CD4-positive, alpha-beta memory T cell (primary cell): ENCODE measurements at regions not wholly inside any gene's neighbourhood (a gene's known extent, or its start where the extent isn't known, plus 50 kb on each side); places are given as distances from the start of the nearest gene placed in this dataset.

Source experiments
- CTCF ChIA-PET: fragments of 350-600 bp; sonication (Branson Sonifier 250); formaldehyde crosslinking; loops from one replicate; lab custom pipeline; 2021; ENCODE audit warnings: inconsistent platforms; ENCODE audit not compliant: partially characterized antibody; lab: Charles Lee
- POLR2A ChIA-PET: fragments of 350-600 bp; sonication (Branson Sonifier 250); formaldehyde crosslinking; loops from one replicate; lab custom pipeline; 2021; ENCODE audit not compliant: partially characterized antibody; lab: Charles Lee
- DNase-seq, 5 donors: peaks; one replicate each; pipeline versions ENCODE4 v3.0.0 to v3.0.0-alpha.2; 2020 to 2022; ENCODE audit warnings: mixed read lengths in 1 of 5
- H3K27ac ChIP-seq: one replicate; pipeline ENCODE4 v1.7.0; 2013; ENCODE audit warnings: low read depth, low read length
- H3K27me3 ChIP-seq: 2 replicates; pipeline ENCODE4 v1.7.0; 2013; ENCODE audit warnings: mild to moderate bottlenecking, low read length, moderate library complexity; ENCODE audit not compliant: insufficient read depth
- H3K36me3 ChIP-seq: 2 replicates; pipeline ENCODE4 v1.7.0; 2013; ENCODE audit warnings: mild to moderate bottlenecking, low read length, moderate library complexity; ENCODE audit not compliant: insufficient read depth
- H3K4me1 ChIP-seq: 2 replicates; pipeline ENCODE4 v1.7.0; 2013; ENCODE audit warnings: mild to moderate bottlenecking, low read length, moderate library complexity; ENCODE audit not compliant: insufficient read depth
- H3K4me3 ChIP-seq, 2 donors: one replicate each; pipeline ENCODE4 v1.7.0; 2013; ENCODE audit warnings: low read length in 2 of 2, mild to moderate bottlenecking in 1 of 2
- H3K9me3 ChIP-seq, 2 donors: one replicate each; pipeline ENCODE4 v1.7.0; 2013; ENCODE audit warnings: low read length in 2 of 2, control low read depth in 1 of 2; ENCODE audit not compliant: control insufficient read depth in 1 of 2
- H3K27ac Mint-ChIP-seq, 7 donors: one replicate each; pipeline ENCODE4 v1.8.0; 2020 to 2021; ENCODE audit warnings: mixed read lengths in 7 of 7, mild to moderate bottlenecking in 6 of 7, inconsistent platforms in 3 of 7, moderate library complexity in 3 of 7
- H3K27me3 Mint-ChIP-seq, 2 donors: one replicate each; pipeline ENCODE4 v1.8.0; 2020 to 2021; ENCODE audit warnings: mixed read lengths in 2 of 2
- H3K36me3 Mint-ChIP-seq, 2 donors: one replicate each; pipeline ENCODE4 v1.8.0; 2020 to 2021; ENCODE audit warnings: mixed read lengths in 2 of 2, inconsistent platforms in 1 of 2, mild to moderate bottlenecking in 1 of 2
- H3K4me1 Mint-ChIP-seq, 4 donors: one replicate each; pipeline ENCODE4 v1.8.0; 2020 to 2021; ENCODE audit warnings: mixed read lengths in 4 of 4, mild to moderate bottlenecking in 1 of 4
- H3K4me3 Mint-ChIP-seq, 8 donors: one replicate each; pipeline ENCODE4 v1.8.0; 2020 to 2021; ENCODE audit warnings: mixed read lengths in 8 of 8, mild to moderate bottlenecking in 7 of 8, moderate library complexity in 6 of 8, inconsistent platforms in 3 of 8
- H3K9me3 Mint-ChIP-seq, 8 donors: one replicate each; pipeline ENCODE4 v1.8.0; 2020 to 2021; ENCODE audit warnings: mixed read lengths in 8 of 8, mild to moderate bottlenecking in 5 of 8, inconsistent platforms in 3 of 8, moderate library complexity in 1 of 8
- intact Hi-C: fragments of 100-400 bp; cut with micrococcal nuclease; formaldehyde crosslinking; loops from one replicate; pipeline ENCODE4 v1.15.1; 2023

- DNase-seq = no peak
- POLR2A ChIA-PET = no interaction called here
Observed at GRCh38 chr7:31437250-31437865, 76.5 kb upstream of the ITPRID1 start.

GRCh38 chr7:31439165-31439564 is 74.7 kb upstream of the ITPRID1 start:
- no peaks in the 10 kb centered on the region for H3K4me1 ChIP-seq
- POLR2A ChIA-PET = no interaction called here
- Mint-ChIP-seq H3K4me3 (no peak overlapping the region), H3K27ac (no peak overlapping the region), H3K36me3 (no peaks in the 10 kb centered on the region), H3K27me3 (peaks cover 0 to 2% of the 10 kb centered on the region in 2 donors), H3K9me3 (peaks cover 0 to 9% (median 2%) of the 10 kb centered on the region in 8 donors), H3K4me1 (no peaks in the 10 kb centered on the region)
- intact Hi-C loops = no loop called here
- peaks cover 0 to 2% of the 10 kb centered on the region in 2 donors for H3K9me3 ChIP-seq
- DNase-seq = no peak
- CTCF ChIA-PET = no interaction called here
- no peaks in the 10 kb centered on the region for H3K27me3 ChIP-seq
- no peak overlapping the region for H3K27ac ChIP-seq
- H3K36me3 ChIP-seq = no peaks in the 10 kb centered on the region
- no peak overlapping the region for H3K4me3 ChIP-seq

More at GRCh38 chr7:31437250-31437865, 76.5 kb upstream of the ITPRID1 start:
- H3K36me3 Mint-ChIP-seq = no peaks in the 10 kb centered on the region
- H3K27me3 Mint-ChIP-seq = peaks cover 0 to 2% of the 10 kb centered on the region in 2 donors
- Histone ChIP-seq H3K4me1 (no peaks in the 10 kb centered on the region), H3K27me3 (no peaks in the 10 kb centered on the region), H3K4me3 (no peak overlapping the region), H3K36me3 (no peaks in the 10 kb centered on the region), H3K9me3 (no peaks in the 10 kb centered on the region), H3K27ac (no peak overlapping the region)
- H3K4me3 Mint-ChIP-seq = no peak overlapping the region
- intact Hi-C loops = no loop called here
- no peak overlapping the region for H3K27ac Mint-ChIP-seq
- peaks cover 0 to 9% (median 2%) of the 10 kb centered on the region in 8 donors for H3K9me3 Mint-ChIP-seq
- CTCF ChIA-PET = interaction anchor here (1.4 kb wide), 1 partner anchor 8 kb away, joined by 3 read pairs; no protein-coding TSS in a partner anchor
- H3K4me1 Mint-ChIP-seq = no peaks in the 10 kb centered on the region

- intact Hi-C loops = no loop called here
- peaks cover 0 to 10% (median 2%) of the 10 kb centered on the region in 8 donors for H3K9me3 Mint-ChIP-seq
- no peak overlapping the region for H3K27ac Mint-ChIP-seq
- Histone ChIP-seq H3K27ac (no peak overlapping the region), H3K27me3 (no peaks in the 10 kb centered on the region), H3K4me3 (no peak overlapping the region), H3K36me3 (no peaks in the 10 kb centered on the region), H3K9me3 (peaks cover 0 to 4% of the 10 kb centered on the region in 2 donors), H3K4me1 (no peaks in the 10 kb centered on the region)
- H3K4me1 Mint-ChIP-seq = no peaks in the 10 kb centered on the region
- H3K27me3 Mint-ChIP-seq = peaks cover 0 to 2% of the 10 kb centered on the region in 2 donors
- no peak for DNase-seq
- ChIA-PET POLR2A (no interaction called here), CTCF (no interaction called here)
- H3K36me3 Mint-ChIP-seq = no peaks in the 10 kb centered on the region
- H3K4me3 Mint-ChIP-seq = no peak overlapping the region
Observed at GRCh38 chr7:31440511-31440910, 73.4 kb upstream of the ITPRID1 start.

GRCh38 chr7:31442626-31443025 is 71.3 kb upstream of the ITPRID1 start:
- H3K9me3 Mint-ChIP-seq = peaks cover 0 to 5% (median 1%) of the 10 kb centered on the region in 8 donors
- H3K27ac Mint-ChIP-seq = no peak overlapping the region
- H3K4me1 Mint-ChIP-seq = no peaks in the 10 kb centered on the region
- POLR2A ChIA-PET = no interaction called here
- H3K27me3 Mint-ChIP-seq = no peaks in the 10 kb centered on the region
- no peaks in the 10 kb centered on the region for H3K36me3 Mint-ChIP-seq
- Histone ChIP-seq H3K9me3 (peaks cover 0 to 4% of the 10 kb centered on the region in 2 donors), H3K27me3 (no peaks in the 10 kb centered on the region), H3K4me1 (no peaks in the 10 kb centered on the region), H3K4me3 (no peak overlapping the region), H3K27ac (no peak overlapping the region), H3K36me3 (no peaks in the 10 kb centered on the region)
- no peak for DNase-seq
- CTCF ChIA-PET = no interaction called here
- no peak overlapping the region for H3K4me3 Mint-ChIP-seq
- intact Hi-C loops = no loop called here

GRCh38 chr7:31443457-31443856 is 70.4 kb upstream of the ITPRID1 start:
- CTCF ChIA-PET = interaction anchor here (0.9 kb wide), 1 partner anchor 30 kb away, joined by 3 read pairs; no protein-coding TSS in a partner anchor
- no peaks in the 10 kb centered on the region for H3K27me3 Mint-ChIP-seq
- Histone ChIP-seq H3K27me3 (no peaks in the 10 kb centered on the region), H3K4me3 (no peak overlapping the region), H3K27ac (no peak overlapping the region), H3K9me3 (peaks cover 0 to 4% of the 10 kb centered on the region in 2 donors), H3K36me3 (no peaks in the 10 kb centered on the region), H3K4me1 (no peaks in the 10 kb centered on the region)
- H3K4me3 Mint-ChIP-seq = no peak overlapping the region
- POLR2A ChIA-PET = no interaction called here
- H3K4me1 Mint-ChIP-seq = no peaks in the 10 kb centered on the region
- H3K9me3 Mint-ChIP-seq = peaks cover 0 to 5% (median 1%) of the 10 kb centered on the region in 8 donors
- no peak for DNase-seq
- intact Hi-C loops = no loop called here
- H3K36me3 Mint-ChIP-seq = no peaks in the 10 kb centered on the region
- no peak overlapping the region for H3K27ac Mint-ChIP-seq

- no peak for DNase-seq
- Histone ChIP-seq H3K27me3 (no peaks in the 10 kb centered on the region), H3K27ac (no peak overlapping the region), H3K36me3 (no peaks in the 10 kb centered on the region), H3K4me3 (no peak overlapping the region), H3K4me1 (no peaks in the 10 kb centered on the region), H3K9me3 (peaks cover 0 to 4% of the 10 kb centered on the region in 2 donors)
- H3K27me3 Mint-ChIP-seq = no peaks in the 10 kb centered on the region
- H3K27ac Mint-ChIP-seq = no peak overlapping the region
- no peaks in the 10 kb centered on the region for H3K36me3 Mint-ChIP-seq
- POLR2A ChIA-PET = no interaction called here
- no peaks in the 10 kb centered on the region for H3K4me1 Mint-ChIP-seq
- peaks cover 0 to 5% (median 1%) of the 10 kb centered on the region in 8 donors for H3K9me3 Mint-ChIP-seq
- intact Hi-C loops = no loop called here
- no peak overlapping the region for H3K4me3 Mint-ChIP-seq
- CTCF ChIA-PET = interaction anchor here (1.0 kb wide), 1 partner anchor 11 kb away, joined by 5 read pairs; no protein-coding TSS in a partner anchor
Observed at GRCh38 chr7:31444196-31444595, 69.7 kb upstream of the ITPRID1 start.

GRCh38 chr7:31445686-31446355 is 68.1 kb upstream of the ITPRID1 start:
- Mint-ChIP-seq H3K36me3 (no peaks in the 10 kb centered on the region), H3K27ac (no peak overlapping the region), H3K4me1 (no peaks in the 10 kb centered on the region), H3K9me3 (peaks cover 0 to 7% (median 1%) of the 10 kb centered on the region in 8 donors), H3K4me3 (no peak overlapping the region), H3K27me3 (no peaks in the 10 kb centered on the region)
- ChIA-PET CTCF (interaction anchor here (1.5 kb wide), 1 partner anchor 9 kb away, joined by 3 read pairs; no protein-coding TSS in a partner anchor), POLR2A (no interaction called here)
- H3K27me3 ChIP-seq = no peaks in the 10 kb centered on the region
- intact Hi-C loops = no loop called here
- H3K4me3 ChIP-seq = no peak overlapping the region
- no peak for DNase-seq
- H3K4me1 ChIP-seq = no peaks in the 10 kb centered on the region
- H3K36me3 ChIP-seq = no peaks in the 10 kb centered on the region
- no peak overlapping the region for H3K27ac ChIP-seq
- H3K9me3 ChIP-seq = peaks cover 0 to 4% of the 10 kb centered on the region in 2 donors
